Caco-2 (cell line): ENCODE measurements at regions not wholly inside any gene's neighbourhood (a gene's known extent, or its start where the extent isn't known, plus 50 kb on each side); places are given as distances from the start of the nearest gene placed in this dataset.

Experiments used
- BruUV-seq: library from RNA; stranded (reverse); fragments of 400-500 nt; replicated peaks from 2 replicates; lab custom pipeline; 2021; lab: Mats Ljungman, UMichigan
- CTCF ChIA-PET: fragments of 300-600 bp; sonication (Branson Sonifier 250); formaldehyde crosslinking; loops from one replicate; lab custom pipeline; 2022; ENCODE audit warnings: antibody characterized with exemption; lab: Charles Lee
- POLR2A ChIA-PET: fragments of 300-600 bp; sonication (Branson Sonifier 250); formaldehyde crosslinking; loops from one replicate; lab custom pipeline; 2022; ENCODE audit warnings: antibody characterized with exemption; lab: Charles Lee
- DNase-seq, 2 experiments: peaks; one replicate each; pipeline versions ENCODE4 v3.0.0 to v3.0.0-alpha.2; 2020 to 2022
- H3K27me3 ChIP-seq: replicated peaks from 2 replicates; pipeline ENCODE4 v1.6.0; 2011; ENCODE audit warnings: low read length; ENCODE audit not compliant: control insufficient read depth, insufficient read depth
- H3K36me3 ChIP-seq: 2 replicates; pipeline ENCODE4 v1.5.1; 2011; ENCODE audit warnings: low read length; ENCODE audit not compliant: control insufficient read depth, insufficient read depth
- H3K4me1 ChIP-seq: fragments of 250-450 bp; sonication (Bioruptor Pico); 2 replicates; pipeline ENCODE4 v1.5.1; 2020; ENCODE audit warnings: mild to moderate bottlenecking
- H3K4me3 ChIP-seq: 2 replicates; pipeline ENCODE4 v1.5.1; 2011; ENCODE audit warnings: low read depth, mild to moderate bottlenecking, control low read depth, low read length
- H3K9me3 ChIP-seq: fragments of 250-450 bp; sonication (Bioruptor Pico); 2 replicates; pipeline ENCODE4 v1.5.1; 2020; ENCODE audit warnings: mild to moderate bottlenecking, moderate library complexity
- H3K27ac Mint-ChIP-seq: one replicate; pipeline ENCODE4 v1.8.0; 2022; ENCODE audit warnings: mixed read lengths; ENCODE audit not compliant: unreplicated experiment
- H3K27me3 Mint-ChIP-seq: one replicate; pipeline ENCODE4 v1.8.0; 2022; ENCODE audit warnings: mixed read lengths; ENCODE audit not compliant: insufficient read depth, unreplicated experiment
- H3K36me3 Mint-ChIP-seq: one replicate; pipeline ENCODE4 v1.8.0; 2022; ENCODE audit warnings: mild to moderate bottlenecking, mixed read lengths; ENCODE audit not compliant: insufficient read depth, unreplicated experiment
- H3K4me1 Mint-ChIP-seq: one replicate; pipeline ENCODE4 v1.8.0; 2022; ENCODE audit warnings: low read depth, mixed read lengths; ENCODE audit not compliant: unreplicated experiment
- H3K4me3 Mint-ChIP-seq: one replicate; pipeline ENCODE4 v1.8.0; 2022; ENCODE audit warnings: mild to moderate bottlenecking, moderate library complexity, mixed read lengths; ENCODE audit not compliant: unreplicated experiment
- H3K9me3 Mint-ChIP-seq: one replicate; pipeline ENCODE4 v1.8.0; 2022; ENCODE audit warnings: mixed read lengths; ENCODE audit not compliant: unreplicated experiment
- CTCF ChIP-seq, 2 experiments: fragments of 200-600 bp in 1 of 2; IDR thresholded peaks; 1 replicate in 1 of 2; 2 replicates in 1 of 2; pipeline versions ENCODE4 v1.5.1 to v1.8.0; 2011 to 2022; ENCODE audit warnings: antibody characterized with exemption in 1 of 2, control low read depth in 1 of 2, inconsistent platforms in 1 of 2, low read depth in 1 of 2, low read length in 1 of 2, mild to moderate bottlenecking in 1 of 2, moderate library complexity in 1 of 2; ENCODE audit not compliant: insufficient read depth in 1 of 2, severe bottlenecking in 1 of 2, unreplicated experiment in 1 of 2
- intact Hi-C: fragments of 100-400 bp; cut with micrococcal nuclease; formaldehyde crosslinking; loops from one replicate; pipeline ENCODE4 v1.10.0; 2022; ENCODE audit not compliant: unreplicated experiment

DNA sequence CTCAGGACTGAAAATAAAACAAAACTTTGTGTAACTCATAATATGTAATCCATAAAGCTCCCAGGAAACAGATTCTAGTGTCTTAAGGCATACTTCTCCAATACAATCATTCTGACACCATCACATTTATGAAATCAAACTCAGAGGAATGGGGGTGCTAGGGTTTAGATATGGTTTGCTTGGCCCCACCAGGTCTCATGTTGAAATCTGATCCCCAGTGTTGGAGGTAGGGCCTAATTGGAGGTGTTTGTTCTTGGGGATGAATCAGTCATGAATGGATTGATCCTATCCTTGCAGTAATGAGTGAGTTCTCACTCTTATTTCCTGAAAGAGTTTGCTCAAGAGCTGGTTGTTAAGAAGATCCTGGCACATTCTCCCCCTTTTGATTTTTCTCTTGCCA lies 380.9 kb downstream of the ETS1 start:
- intact Hi-C loops: no loop called here
- POLR2A ChIA-PET: no interaction called here
- H3K27me3 Mint-ChIP-seq: no peaks in the 10 kb centered on the region
- H3K27me3 ChIP-seq: no peaks in the 10 kb centered on the region
- H3K4me3 Mint-ChIP-seq: no peak overlapping the region
- H3K9me3 Mint-ChIP-seq: peaks cover 36% of the 10 kb centered on the region
- peaks cover 29% of the 10 kb centered on the region for H3K4me1 Mint-ChIP-seq
- peaks cover 7% of the 10 kb centered on the region for H3K36me3 Mint-ChIP-seq
- H3K27ac Mint-ChIP-seq: peak overlapping the region; percentile 4
- BruUV-seq: no TSS peak
- H3K4me3 ChIP-seq: no peak overlapping the region
- no peaks in the 10 kb centered on the region for H3K36me3 ChIP-seq
- H3K9me3 ChIP-seq: 0 out of 2 replicates have a peak, but pooled peaks cover 23% of the 10 kb centered on the region
- TF ChIP-seq CTCF (IDR thresholded peaks at IDR 0.05; ENCODE audit: insufficient read depth in 1 of 2, low read depth in 1 of 2, low read length in 1 of 2, severe bottlenecking in 1 of 2, unreplicated experiment in 1 of 2): no peak
- H3K4me1 ChIP-seq: peaks cover 44% of the 10 kb centered on the region
- CTCF ChIA-PET: no interaction called here
- DNase-seq: no peak

DNA sequence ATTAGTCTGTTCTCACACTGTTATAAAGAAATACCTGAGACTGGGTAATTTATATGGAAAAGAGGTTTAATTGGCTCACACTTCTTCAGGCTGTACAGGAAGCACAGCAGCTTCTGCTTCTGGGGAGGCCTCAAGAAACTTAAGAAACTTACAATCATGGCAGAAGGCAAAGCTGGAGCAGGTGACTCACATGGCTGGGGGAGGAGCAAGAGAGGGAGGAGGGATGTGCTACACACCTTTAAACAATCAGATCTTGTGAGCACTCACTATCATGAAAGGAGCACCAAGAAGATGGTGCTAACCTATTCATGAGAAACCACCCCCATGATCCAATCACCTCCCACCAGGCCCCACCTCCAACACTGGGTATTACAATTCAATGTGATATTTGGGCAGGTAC lies 381.6 kb downstream of the ETS1 start:
- DNase-seq: no peak
- no peak overlapping the region for H3K27ac Mint-ChIP-seq
- H3K9me3 Mint-ChIP-seq: peaks cover 34% of the 10 kb centered on the region
- no peak for TF ChIP-seq CTCF (IDR thresholded peaks at IDR 0.05; ENCODE audit: insufficient read depth in 1 of 2, low read depth in 1 of 2, low read length in 1 of 2, severe bottlenecking in 1 of 2, unreplicated experiment in 1 of 2)
- peaks cover 7% of the 10 kb centered on the region for H3K36me3 Mint-ChIP-seq
- Histone ChIP-seq H3K9me3 (0 out of 2 replicates have a peak, but pooled peaks cover 18% of the 10 kb centered on the region), H3K4me1 (peaks cover 37% of the 10 kb centered on the region), H3K27me3 (no peaks in the 10 kb centered on the region), H3K36me3 (no peaks in the 10 kb centered on the region), H3K4me3 (no peak overlapping the region)
- intact Hi-C loops: no loop called here
- no peaks in the 10 kb centered on the region for H3K27me3 Mint-ChIP-seq
- CTCF ChIA-PET: no interaction called here
- POLR2A ChIA-PET: no interaction called here
- H3K4me3 Mint-ChIP-seq: no peak overlapping the region
- no TSS peak for BruUV-seq
- H3K4me1 Mint-ChIP-seq: peaks cover 22% of the 10 kb centered on the region

DNA sequence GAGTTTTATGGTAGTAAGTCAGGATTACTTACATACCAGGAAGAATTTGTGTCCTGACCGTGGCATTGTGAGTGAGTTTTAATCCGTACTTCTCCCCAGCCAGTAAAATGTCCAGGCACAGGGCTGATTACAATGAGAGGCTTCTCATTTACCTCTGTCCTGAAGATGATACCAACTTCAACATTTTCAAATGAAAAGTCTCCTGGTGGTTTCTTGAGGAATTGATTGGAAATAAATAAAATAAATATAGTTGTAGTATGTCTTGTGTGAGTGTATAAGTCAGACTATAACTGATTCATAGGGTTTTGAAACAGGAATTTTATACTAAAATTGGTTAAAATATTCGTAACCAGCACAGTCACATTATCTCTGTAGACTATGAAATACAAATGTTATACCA lies 382.5 kb downstream of the ETS1 start:
- Histone ChIP-seq H3K36me3 (no peaks in the 10 kb centered on the region), H3K27me3 (no peaks in the 10 kb centered on the region), H3K4me3 (no peak overlapping the region), H3K9me3 (0 out of 2 replicates have a peak, but pooled peaks cover 18% of the 10 kb centered on the region), H3K4me1 (peaks cover 30% of the 10 kb centered on the region)
- no peak for DNase-seq
- ChIA-PET POLR2A (no interaction called here), CTCF (no interaction called here)
- no peak overlapping the region for H3K27ac Mint-ChIP-seq
- peaks cover 21% of the 10 kb centered on the region for H3K4me1 Mint-ChIP-seq
- intact Hi-C loops: no loop called here
- TF ChIP-seq CTCF (IDR thresholded peaks at IDR 0.05; ENCODE audit: insufficient read depth in 1 of 2, low read depth in 1 of 2, low read length in 1 of 2, severe bottlenecking in 1 of 2, unreplicated experiment in 1 of 2): no peak
- H3K27me3 Mint-ChIP-seq: no peaks in the 10 kb centered on the region
- no TSS peak for BruUV-seq
- peaks cover 34% of the 10 kb centered on the region for H3K9me3 Mint-ChIP-seq
- peaks cover 7% of the 10 kb centered on the region for H3K36me3 Mint-ChIP-seq
- H3K4me3 Mint-ChIP-seq: no peak overlapping the region
